GM23338 (cell line): ENCODE measurements at regions not wholly inside any gene's neighbourhood (a gene's known extent, or its start where the extent isn't known, plus 50 kb on each side); places are given as distances from the start of the nearest gene placed in this dataset.

Experiments
- CREB1 ChIP-seq: fragments of 250-450 bp; sonication (Bioruptor Pico); IDR thresholded peaks from 2 replicates; pipeline ENCODE4 v1.5.0; 2020; ENCODE audit warnings: low read depth, mild to moderate bottlenecking, moderate library complexity
- CTCF ChIP-seq, 2 experiments: fragments of 200-600 bp in 1 of 2; sonication (generic) in 1 of 2; conservative IDR thresholded peaks; 2 replicates each; pipeline versions ENCODE4 v1.5.1 to v1.6.1; 2016 to 2017; ENCODE audit warnings: antibody characterized with exemption in 2 of 2, low read depth in 2 of 2, mild to moderate bottlenecking in 2 of 2, moderate library complexity in 1 of 2
- EZH2 ChIP-seq: fragments of 200-600 bp; sonication (generic); IDR thresholded peaks from one replicate; pipeline ENCODE4 v1.8.0; 2017; ENCODE audit warnings: antibody characterized with exemption, mild to moderate bottlenecking, low read depth; ENCODE audit not compliant: unreplicated experiment
- POLR2AphosphoS5 ChIP-seq: IDR thresholded peaks from 2 replicates; pipeline ENCODE4 v1.6.1; 2016; ENCODE audit warnings: antibody characterized with exemption, low read depth
- REST ChIP-seq: IDR thresholded peaks from one replicate; pipeline ENCODE4 v1.6.1; 2018; ENCODE audit warnings: antibody characterized with exemption; ENCODE audit not compliant: unreplicated experiment

- TF ChIP-seq CTCF (conservative IDR thresholded peaks at IDR 0.05; ENCODE audit: low read depth in 2 of 2) (no peak), POLR2AphosphoS5 (no peak), REST (no peak), EZH2 (no peak), CREB1 (CRISPR knock-in tag) (no peak)
Measured at GRCh38 chr9:115275753-115276152, 157.8 kb upstream of the TNC start.
